ENCODE measurements at regions not wholly inside any gene's neighbourhood (a gene's known extent, or its start where the extent isn't known, plus 50 kb on each side); places are given as distances from the start of the nearest gene placed in this dataset.

DNA sequence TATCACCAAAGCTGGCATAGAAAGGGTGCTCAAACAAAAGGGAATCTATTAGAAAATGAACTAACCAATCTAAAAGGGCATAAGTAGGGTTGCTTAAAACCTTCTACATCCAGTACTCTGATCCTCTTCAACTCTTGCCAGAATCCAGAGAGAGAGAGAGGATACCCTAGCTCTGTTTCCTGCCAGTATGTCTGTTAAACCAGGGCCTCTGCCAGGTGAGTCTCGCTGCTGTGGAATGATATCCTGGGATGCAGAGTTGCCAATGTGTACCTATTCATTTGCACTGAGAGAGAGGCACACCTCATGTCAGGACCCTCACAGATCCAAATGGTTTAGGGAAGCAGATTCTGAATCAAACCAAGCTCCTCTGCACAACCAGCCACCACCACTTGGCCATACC lies 79.8 kb upstream of the DYNLRB2 start:
- TF ChIP-seq, protein P1, sequence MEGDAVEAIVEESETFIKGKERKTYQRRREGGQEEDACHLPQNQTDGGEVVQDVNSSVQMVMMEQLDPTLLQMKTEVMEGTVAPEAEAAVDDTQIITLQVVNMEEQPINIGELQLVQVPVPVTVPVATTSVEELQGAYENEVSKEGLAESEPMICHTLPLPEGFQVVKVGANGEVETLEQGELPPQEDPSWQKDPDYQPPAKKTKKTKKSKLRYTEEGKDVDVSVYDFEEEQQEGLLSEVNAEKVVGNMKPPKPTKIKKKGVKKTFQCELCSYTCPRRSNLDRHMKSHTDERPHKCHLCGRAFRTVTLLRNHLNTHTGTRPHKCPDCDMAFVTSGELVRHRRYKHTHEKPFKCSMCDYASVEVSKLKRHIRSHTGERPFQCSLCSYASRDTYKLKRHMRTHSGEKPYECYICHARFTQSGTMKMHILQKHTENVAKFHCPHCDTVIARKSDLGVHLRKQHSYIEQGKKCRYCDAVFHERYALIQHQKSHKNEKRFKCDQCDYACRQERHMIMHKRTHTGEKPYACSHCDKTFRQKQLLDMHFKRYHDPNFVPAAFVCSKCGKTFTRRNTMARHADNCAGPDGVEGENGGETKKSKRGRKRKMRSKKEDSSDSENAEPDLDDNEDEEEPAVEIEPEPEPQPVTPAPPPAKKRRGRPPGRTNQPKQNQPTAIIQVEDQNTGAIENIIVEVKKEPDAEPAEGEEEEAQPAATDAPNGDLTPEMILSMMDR (IDR thresholded peaks at IDR 0.05): no peak
- TF ChIP-seq EZH2 (IDR thresholded peaks at IDR 0.05; ENCODE audit: borderline replicate concordance, insufficient read depth, low read depth, low read length, poor library complexity, severe bottlenecking): no peak
